ENCODE measurements at regions not wholly inside any gene's neighbourhood (a gene's known extent, or its start where the extent isn't known, plus 50 kb on each side); places are given as distances from the start of the nearest gene placed in this dataset.

DNA sequence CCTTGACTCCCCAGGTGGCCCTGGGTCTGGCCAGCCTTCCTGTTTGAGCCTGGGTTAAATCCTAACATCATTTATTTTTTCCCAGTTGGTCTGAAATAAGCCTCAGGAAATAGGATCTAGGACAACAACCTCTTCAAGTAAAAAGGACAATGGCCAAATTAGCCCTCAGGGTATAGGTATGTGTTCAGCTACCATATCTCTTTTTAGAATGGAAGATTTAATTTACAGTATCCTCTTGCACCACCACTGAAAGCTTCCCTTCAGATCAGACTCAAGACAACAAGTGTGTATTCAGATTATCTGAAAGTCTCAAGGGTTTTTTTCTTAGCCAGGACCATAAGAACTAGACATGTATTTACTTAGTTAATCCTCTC, 61.6 kb upstream of the CXCR4 start:
- TF ChIP-seq POLR2A (IDR thresholded peaks at IDR 0.05) = no peak
- TF ChIP-seq, protein P1, sequence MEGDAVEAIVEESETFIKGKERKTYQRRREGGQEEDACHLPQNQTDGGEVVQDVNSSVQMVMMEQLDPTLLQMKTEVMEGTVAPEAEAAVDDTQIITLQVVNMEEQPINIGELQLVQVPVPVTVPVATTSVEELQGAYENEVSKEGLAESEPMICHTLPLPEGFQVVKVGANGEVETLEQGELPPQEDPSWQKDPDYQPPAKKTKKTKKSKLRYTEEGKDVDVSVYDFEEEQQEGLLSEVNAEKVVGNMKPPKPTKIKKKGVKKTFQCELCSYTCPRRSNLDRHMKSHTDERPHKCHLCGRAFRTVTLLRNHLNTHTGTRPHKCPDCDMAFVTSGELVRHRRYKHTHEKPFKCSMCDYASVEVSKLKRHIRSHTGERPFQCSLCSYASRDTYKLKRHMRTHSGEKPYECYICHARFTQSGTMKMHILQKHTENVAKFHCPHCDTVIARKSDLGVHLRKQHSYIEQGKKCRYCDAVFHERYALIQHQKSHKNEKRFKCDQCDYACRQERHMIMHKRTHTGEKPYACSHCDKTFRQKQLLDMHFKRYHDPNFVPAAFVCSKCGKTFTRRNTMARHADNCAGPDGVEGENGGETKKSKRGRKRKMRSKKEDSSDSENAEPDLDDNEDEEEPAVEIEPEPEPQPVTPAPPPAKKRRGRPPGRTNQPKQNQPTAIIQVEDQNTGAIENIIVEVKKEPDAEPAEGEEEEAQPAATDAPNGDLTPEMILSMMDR (IDR thresholded peaks at IDR 0.05 in 4 of 5, conservative IDR thresholded peaks at IDR 0.05 in 1 of 5) = no peak
